Vagina (tissue), 2 donors: ENCODE measurements at regions not wholly inside any gene's neighbourhood (a gene's known extent, or its start where the extent isn't known, plus 50 kb on each side); places are given as distances from the start of the nearest gene placed in this dataset.

Source experiments
- DNase-seq, 2 donors: peaks; one replicate each; pipeline ENCODE4 v3.0.0-alpha.2; 2017; ENCODE audit errors: extremely low spot score in 2 of 2
- H3K27ac ChIP-seq: fragments of 200-600 bp; sonication (generic); one replicate; pipeline ENCODE4 v1.5.1; 2019
- H3K27me3 ChIP-seq: fragments of 200-600 bp; sonication (generic); one replicate; pipeline ENCODE4 v1.5.1; 2019
- H3K36me3 ChIP-seq, 2 donors: fragments of 200-600 bp; sonication (generic); one replicate each; pipeline ENCODE4 v1.5.1; 2017 to 2019
- H3K4me1 ChIP-seq: fragments of 200-600 bp; sonication (generic); one replicate; pipeline ENCODE4 v1.5.1; 2019
- H3K4me3 ChIP-seq, 2 donors: fragments of 200-600 bp; sonication (generic); 1 replicate in 1 of 2; 2 replicates in 1 of 2; pipeline ENCODE4 v1.5.1; 2016 to 2019
- H3K9me3 ChIP-seq: fragments of 200-600 bp; sonication (generic); one replicate; pipeline ENCODE4 v1.5.1; 2019
- POLR2A ChIP-seq, 2 donors: fragments of 450-650 bp; IDR thresholded peaks; one replicate each; pipeline ENCODE4 v1.6.1; 2017; ENCODE audit warnings: antibody characterized with exemption in 2 of 2, mild to moderate bottlenecking in 2 of 2, moderate library complexity in 2 of 2
- POLR2AphosphoS5 ChIP-seq, 2 donors: sonication (generic); formaldehyde crosslinking; IDR thresholded peaks; one replicate each; pipeline ENCODE4 v1.9.0; 2017; ENCODE audit warnings: antibody characterized with exemption in 2 of 2, mild to moderate bottlenecking in 2 of 2, low read depth in 1 of 2; ENCODE audit not compliant: insufficient read depth in 1 of 2
- intact Hi-C: fragments of 100-400 bp; cut with DNase I; formaldehyde crosslinking; loops from one replicate; pipeline ENCODE4 v1.15.1; 2023
- TF ChIP-seq, protein P1 (sequence below), 3 experiments: fragments of 450-650 bp in 2 of 3; fragments of 200-600 bp in 1 of 3; sonication (generic) in 1 of 3; IDR thresholded peaks; one replicate each; pipeline ENCODE4 v1.5.1; 2017 to 2019; ENCODE audit warnings: antibody characterized with exemption in 3 of 3, mild to moderate bottlenecking in 2 of 3, moderate library complexity in 2 of 3

- DNase-seq, result no peak
- Histone ChIP-seq H3K4me1 (peaks cover 16% of the 10 kb centered on the region), H3K27ac (no peak overlapping the region), H3K36me3 (no peaks in the 10 kb centered on the region), H3K9me3 (no peaks in the 10 kb centered on the region), H3K4me3 (no peak overlapping the region), H3K27me3 (no peaks in the 10 kb centered on the region)
- intact Hi-C loops, result loop anchor here (2.0 kb wide), 1 partner anchor 20 kb away; no protein-coding TSS in a partner anchor
- TF ChIP-seq POLR2A (IDR thresholded peaks at IDR 0.05) (no peak), POLR2AphosphoS5 (IDR thresholded peaks at IDR 0.05; ENCODE audit: insufficient read depth in 1 of 2, low read depth in 1 of 2) (no peak)
- TF ChIP-seq, protein P1, sequence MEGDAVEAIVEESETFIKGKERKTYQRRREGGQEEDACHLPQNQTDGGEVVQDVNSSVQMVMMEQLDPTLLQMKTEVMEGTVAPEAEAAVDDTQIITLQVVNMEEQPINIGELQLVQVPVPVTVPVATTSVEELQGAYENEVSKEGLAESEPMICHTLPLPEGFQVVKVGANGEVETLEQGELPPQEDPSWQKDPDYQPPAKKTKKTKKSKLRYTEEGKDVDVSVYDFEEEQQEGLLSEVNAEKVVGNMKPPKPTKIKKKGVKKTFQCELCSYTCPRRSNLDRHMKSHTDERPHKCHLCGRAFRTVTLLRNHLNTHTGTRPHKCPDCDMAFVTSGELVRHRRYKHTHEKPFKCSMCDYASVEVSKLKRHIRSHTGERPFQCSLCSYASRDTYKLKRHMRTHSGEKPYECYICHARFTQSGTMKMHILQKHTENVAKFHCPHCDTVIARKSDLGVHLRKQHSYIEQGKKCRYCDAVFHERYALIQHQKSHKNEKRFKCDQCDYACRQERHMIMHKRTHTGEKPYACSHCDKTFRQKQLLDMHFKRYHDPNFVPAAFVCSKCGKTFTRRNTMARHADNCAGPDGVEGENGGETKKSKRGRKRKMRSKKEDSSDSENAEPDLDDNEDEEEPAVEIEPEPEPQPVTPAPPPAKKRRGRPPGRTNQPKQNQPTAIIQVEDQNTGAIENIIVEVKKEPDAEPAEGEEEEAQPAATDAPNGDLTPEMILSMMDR (IDR thresholded peaks at IDR 0.05), result no peak
Measured at GRCh38 chr9:115212832-115213231, 94.9 kb upstream of the TNC start.

GRCh38 chr9:115213818-115214334, 95.9 kb upstream of the TNC start:
- TF ChIP-seq POLR2A (IDR thresholded peaks at IDR 0.05) (no peak), POLR2AphosphoS5 (IDR thresholded peaks at IDR 0.05; ENCODE audit: insufficient read depth in 1 of 2, low read depth in 1 of 2) (peak in 1 of 2 donors; percentile 83)
- TF ChIP-seq, protein P1 (IDR thresholded peaks at IDR 0.05), result peak in 1 of 3 experiments; percentile 3
- no peak for DNase-seq

DNA sequence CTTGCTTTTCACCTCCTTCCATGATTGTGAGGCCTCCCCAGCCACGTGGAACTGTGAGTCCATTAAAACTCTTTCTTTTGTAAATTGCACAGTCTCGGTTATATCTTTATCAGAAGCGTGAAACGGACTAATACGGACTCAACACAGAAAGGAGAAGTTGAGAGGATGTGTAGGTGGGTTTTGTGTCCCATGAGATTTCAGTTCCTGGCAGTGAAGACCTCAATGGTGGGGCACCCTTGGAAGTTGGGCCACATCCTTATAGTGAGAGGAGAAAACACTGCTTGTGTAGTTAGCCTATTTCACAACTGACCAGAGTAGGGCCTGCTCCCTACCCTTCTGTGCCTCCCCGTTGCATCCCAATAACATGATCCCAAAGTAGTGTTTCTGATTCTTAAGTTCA, 98.9 kb upstream of the TNC start:
- TF ChIP-seq, protein P1 (IDR thresholded peaks at IDR 0.05), result no peak
- TF ChIP-seq POLR2AphosphoS5 (IDR thresholded peaks at IDR 0.05; ENCODE audit: insufficient read depth in 1 of 2, low read depth in 1 of 2) (no peak), POLR2A (IDR thresholded peaks at IDR 0.05) (no peak)
- H3K36me3 ChIP-seq, result no peaks in the 10 kb centered on the region
- H3K27ac ChIP-seq, result no peak overlapping the region
- DNase-seq, result no peak
- H3K9me3 ChIP-seq, result no peaks in the 10 kb centered on the region
- no peaks in the 10 kb centered on the region for H3K27me3 ChIP-seq
- intact Hi-C loops, result no loop called here
- H3K4me1 ChIP-seq, result peaks cover 12% of the 10 kb centered on the region
- H3K4me3 ChIP-seq, result no peak overlapping the region

More at GRCh38 chr9:115213818-115214334, 95.9 kb upstream of the TNC start:
- Histone ChIP-seq H3K36me3 (no peaks in the 10 kb centered on the region), H3K4me1 (peaks cover 16% of the 10 kb centered on the region), H3K27ac (no peak overlapping the region), H3K27me3 (no peaks in the 10 kb centered on the region), H3K4me3 (no peak overlapping the region), H3K9me3 (no peaks in the 10 kb centered on the region)
- intact Hi-C loops, result loop anchor here (2.0 kb wide), 1 partner anchor 19 kb away; no protein-coding TSS in a partner anchor

DNA sequence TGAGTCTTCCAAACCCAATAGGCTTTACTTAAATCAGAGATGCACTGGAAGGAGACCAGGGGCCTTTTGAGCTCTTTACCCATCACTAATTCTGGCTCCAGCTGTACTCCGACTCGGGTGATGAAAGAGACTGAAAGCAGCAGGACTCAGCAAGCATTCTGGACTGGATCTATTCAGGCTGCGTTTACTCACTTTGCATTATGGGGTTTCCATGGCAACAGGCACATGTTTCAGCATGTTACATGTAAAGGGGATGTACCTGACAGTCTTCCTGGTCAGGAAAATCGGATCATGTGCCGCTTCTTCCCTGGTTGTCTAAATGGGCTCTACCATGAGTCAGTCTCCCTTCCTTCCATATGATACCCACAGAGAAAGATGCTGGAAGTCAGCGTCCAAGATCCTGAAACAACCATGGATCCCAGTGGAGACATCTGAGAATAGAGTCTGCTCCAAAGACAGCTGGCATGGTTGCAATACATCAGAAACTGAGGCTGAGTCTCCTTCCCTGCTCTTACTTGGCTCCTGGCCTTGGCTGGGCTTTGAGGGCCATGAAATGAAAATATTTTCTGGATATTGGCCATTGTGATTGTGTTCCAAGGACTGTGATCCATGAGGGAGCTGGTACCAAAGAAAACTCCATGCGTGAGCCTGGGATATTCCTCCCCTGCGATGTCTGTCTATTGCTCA, 102.5 kb upstream of the TNC start:
- H3K27ac ChIP-seq, result no peak overlapping the region
- intact Hi-C loops, result no loop called here

More for the DNA sequence above, 102.5 kb upstream of the TNC start:
- no peak for DNase-seq
- H3K9me3 ChIP-seq, result no peaks in the 10 kb centered on the region
- no peaks in the 10 kb centered on the region for H3K27me3 ChIP-seq
- H3K4me3 ChIP-seq, result no peak overlapping the region
- H3K36me3 ChIP-seq, result no peaks in the 10 kb centered on the region
- no peaks in the 10 kb centered on the region for H3K4me1 ChIP-seq
- TF ChIP-seq POLR2A (IDR thresholded peaks at IDR 0.05) (no peak), POLR2AphosphoS5 (IDR thresholded peaks at IDR 0.05; ENCODE audit: insufficient read depth in 1 of 2, low read depth in 1 of 2) (no peak)
- TF ChIP-seq, protein P1 (IDR thresholded peaks at IDR 0.05), result no peak
